Pancreas (tissue), 10 donors: ENCODE measurements at regions not wholly inside any gene's neighbourhood (a gene's known extent, or its start where the extent isn't known, plus 50 kb on each side); places are given as distances from the start of the nearest gene placed in this dataset.

Experiments used
- ATAC-seq, 4 donors: fragments of 200-7000 bp; cut with Tn5 transposase; one replicate each; pipeline versions ENCODE4 v1.8.0 to v1.9.1; 2020; ENCODE audit warnings: mild to moderate bottlenecking in 4 of 4, moderate library complexity in 4 of 4
- DNase-seq, 6 donors: peaks; one replicate each; pipeline ENCODE4 v3.0.0-alpha.2; 2020
- FAIRE-seq: peaks from 2 replicates; lab custom pipeline; 2012; peaks lifted over from hg19 to GRCh38; lab: Jason Lieb, UNC
- H3K27ac ChIP-seq, 4 donors: fragments of 200-600 bp; sonication (generic); 1 replicate in 3 of 4; 2 replicates in 1 of 4; pipeline versions ENCODE4 v1.5.0 to v1.8.0; 2020
- H3K27me3 ChIP-seq, 4 donors: fragments of 200-600 bp; one replicate each; pipeline ENCODE4 v1.8.0; 2021
- H3K36me3 ChIP-seq, 3 donors: fragments of 200-600 bp; sonication (generic) in 1 of 3; one replicate each; pipeline versions ENCODE4 v1.5.0 to v1.8.0; 2020 to 2021
- H3K4me1 ChIP-seq, 3 donors: fragments of 200-600 bp; one replicate each; pipeline ENCODE4 v1.8.0; 2021
- H3K4me3 ChIP-seq, 4 donors: fragments of 200-600 bp; sonication (generic) in 2 of 4; one replicate each; pipeline versions ENCODE4 v1.5.0 to v1.8.0; 2020 to 2021
- H3K9me3 ChIP-seq, 4 donors: fragments of 200-600 bp; one replicate each; pipeline ENCODE4 v1.8.0; 2021
- CTCF ChIP-seq, 4 donors: fragments of 200-600 bp; sonication (generic) in 3 of 4; IDR thresholded peaks; one replicate each; pipeline versions ENCODE4 v1.5.0 to v1.8.0; 2021; ENCODE audit warnings: antibody characterized with exemption in 4 of 4
- WGBS, 2 donors: extraction: QIAGEN DNeasy Blood & Tissue Kit; methylation state at CpG; one replicate each; pipeline ENCODE4 v1.1.7; 2013; 5-methylcytosine and 5-hydroxymethylcytosine counted together
- intact Hi-C, 3 donors: fragments of 100-400 bp; cut with DNase I; formaldehyde crosslinking; loops; one replicate each; pipeline versions ENCODE4 v1.11.1 to v1.14.2; 2022
- donor health status: healthy with polysubstance abuse.
- donor health status: DM: no; HTN: no; CAD: no; lungs with moderate emphysema.
- donor health status: DM: no; HTN: no; CAD: no.
- donor health status: control.
- donor health status: control.
- donor health status: Bipolar disorder and iron deficiency.
- donor health status: DM: yes; HTN: yes; CAD: no.
- donor health status: DM: no; HTN: no; CAD: no.
- donor health status: DM: no; HTN: no; CAD: no.
- donor health status: DM: yes; HTN: yes; CAD: no.

- DNase-seq (no peak), FAIRE-seq (no peak), ATAC-seq (no peak)
- no peak for TF ChIP-seq CTCF (IDR thresholded peaks at IDR 0.05)
- Histone ChIP-seq H3K27ac (no peak overlapping the region), H3K27me3 (no peaks in the 10 kb centered on the region), H3K4me1 (no peaks in the 10 kb centered on the region), H3K9me3 (no peaks in the 10 kb centered on the region), H3K36me3 (no peaks in the 10 kb centered on the region), H3K4me3 (no peak overlapping the region)
- intact Hi-C loops, result no loop called here
Measured at GRCh38 chr6:4304927-4305455, 169.6 kb upstream of the ECI2 start.

GRCh38 chr6:4303638-4304037 lies 168.3 kb upstream of the ECI2 start:
- FAIRE-seq, result no peak
- 59 to 64% methylated on average over 1 of the region's 1 CpG for WGBS, 2 donors
- no peak for ATAC-seq

GRCh38 chr6:4302524-4302923 lies 167.1 kb upstream of the ECI2 start:
- Histone ChIP-seq H3K36me3 (no peaks in the 10 kb centered on the region), H3K27ac (no peak overlapping the region), H3K4me3 (no peak overlapping the region), H3K27me3 (no peaks in the 10 kb centered on the region), H3K4me1 (no peaks in the 10 kb centered on the region), H3K9me3 (no peaks in the 10 kb centered on the region)
- TF ChIP-seq CTCF (IDR thresholded peaks at IDR 0.05), result no peak
- DNase-seq (no peak), ATAC-seq (no peak), FAIRE-seq (no peak)
- WGBS, 2 donors, result 84 to 85% methylated on average over 2 of the region's 2 CpGs
- intact Hi-C loops, result no loop called here

More at GRCh38 chr6:4303638-4304037, 168.3 kb upstream of the ECI2 start:
- H3K9me3 ChIP-seq, result no peaks in the 10 kb centered on the region
- intact Hi-C loops, result no loop called here
- H3K4me3 ChIP-seq, result no peak overlapping the region
- no peak for TF ChIP-seq CTCF (IDR thresholded peaks at IDR 0.05)
- H3K27ac ChIP-seq, result no peak overlapping the region
- DNase-seq, result no peak
- no peaks in the 10 kb centered on the region for H3K4me1 ChIP-seq
- no peaks in the 10 kb centered on the region for H3K27me3 ChIP-seq
- no peaks in the 10 kb centered on the region for H3K36me3 ChIP-seq

- intact Hi-C loops, result no loop called here
- no peak overlapping the region for H3K27ac ChIP-seq
- no peaks in the 10 kb centered on the region for H3K4me1 ChIP-seq
- FAIRE-seq, result no peak
- no peaks in the 10 kb centered on the region for H3K27me3 ChIP-seq
- no peak for ATAC-seq
- no peaks in the 10 kb centered on the region for H3K9me3 ChIP-seq
- H3K4me3 ChIP-seq, result no peak overlapping the region
- no peaks in the 10 kb centered on the region for H3K36me3 ChIP-seq
- no peak for TF ChIP-seq CTCF (IDR thresholded peaks at IDR 0.05)
- no peak for DNase-seq
- WGBS, 2 donors, result 55 to 56% methylated on average over 2 of the region's 2 CpGs
Measured at GRCh38 chr6:4301871-4302270, 166.5 kb upstream of the ECI2 start.

GRCh38 chr6:4300917-4301316 lies 165.5 kb upstream of the ECI2 start:
- DNase-seq (no peak), FAIRE-seq (no peak), ATAC-seq (no peak)
- H3K4me1 ChIP-seq, result no peaks in the 10 kb centered on the region
- H3K27me3 ChIP-seq, result no peaks in the 10 kb centered on the region
- H3K9me3 ChIP-seq, result no peaks in the 10 kb centered on the region
- no peaks in the 10 kb centered on the region for H3K36me3 ChIP-seq
- TF ChIP-seq CTCF (IDR thresholded peaks at IDR 0.05), result no peak
- intact Hi-C loops, result no loop called here
- no peak overlapping the region for H3K4me3 ChIP-seq
- no peak overlapping the region for H3K27ac ChIP-seq
- WGBS, 2 donors, result 77 to 81% methylated on average over 5 of the region's 5 CpGs
